Lower leg skin (tissue), 3 donors: ENCODE measurements at regions not wholly inside any gene's neighbourhood (a gene's known extent, or its start where the extent isn't known, plus 50 kb on each side); places are given as distances from the start of the nearest gene placed in this dataset.

Experiments used
- CTCF ChIP-seq, 3 donors: fragments of 450-650 bp; IDR thresholded peaks; one replicate each; pipeline ENCODE4 v1.5.1; 2016; ENCODE audit warnings: antibody characterized with exemption in 3 of 3, mild to moderate bottlenecking in 3 of 3, moderate library complexity in 2 of 3
- POLR2A ChIP-seq, 2 donors: fragments of 450-650 bp; IDR thresholded peaks; one replicate each; pipeline ENCODE4 v1.6.1; 2016 to 2017; ENCODE audit warnings: antibody characterized with exemption in 2 of 2, mild to moderate bottlenecking in 1 of 2, moderate library complexity in 1 of 2

- TF ChIP-seq CTCF (IDR thresholded peaks at IDR 0.05) (no peak), POLR2A (IDR thresholded peaks at IDR 0.05) (no peak)
Observed at GRCh38 chr1:218931324-218931723, 242.4 kb upstream of the LYPLAL1 start.
